Thyroid gland (tissue), 4 donors: ENCODE measurements at regions not wholly inside any gene's neighbourhood (a gene's known extent, or its start where the extent isn't known, plus 50 kb on each side); places are given as distances from the start of the nearest gene placed in this dataset.

Source experiments
- DNase-seq, 2 donors: peaks; one replicate each; pipeline ENCODE4 v3.0.0-alpha.2; 2019
- H3K27ac ChIP-seq, 3 donors: fragments of 200-600 bp; sonication (generic); 1 replicate in 2 of 3; 2 replicates in 1 of 3; pipeline ENCODE4 v1.5.1; 2016 to 2019; ENCODE audit warnings: mild to moderate bottlenecking in 1 of 3, moderate library complexity in 1 of 3
- H3K27me3 ChIP-seq: fragments of 200-600 bp; sonication (generic); one replicate; pipeline ENCODE4 v1.5.1; 2019
- H3K36me3 ChIP-seq, 2 donors: fragments of 200-600 bp; sonication (generic); one replicate each; pipeline ENCODE4 v1.5.1; 2016 to 2019
- H3K4me1 ChIP-seq, 2 donors: fragments of 200-600 bp; sonication (generic); one replicate each; pipeline ENCODE4 v1.5.1; 2017 to 2019
- H3K4me3 ChIP-seq, 3 donors: fragments of 200-600 bp; sonication (generic); replicated peaks in 1 of 3; 1 replicate in 2 of 3; 2 replicates in 1 of 3; pipeline ENCODE4 v1.5.1; 2016; ENCODE audit warnings: mild to moderate bottlenecking in 1 of 3
- H3K9me3 ChIP-seq: fragments of 200-600 bp; sonication (generic); one replicate; pipeline ENCODE4 v1.5.1; 2017
- POLR2A ChIP-seq, 2 donors: fragments of 450-650 bp; IDR thresholded peaks; one replicate each; pipeline ENCODE4 v1.6.1; 2017; ENCODE audit warnings: antibody characterized with exemption in 2 of 2, mild to moderate bottlenecking in 2 of 2, moderate library complexity in 1 of 2
- WGBS, 2 donors: methylation state at CpG; one replicate each; pipeline ENCODE4 v1.1.5; 2017; 5-methylcytosine and 5-hydroxymethylcytosine counted together
- intact Hi-C: fragments of 100-400 bp; cut with DNase I; formaldehyde crosslinking; loops from one replicate; pipeline ENCODE4 v1.15.1; 2023
- TF ChIP-seq, protein P1 (sequence below), 6 experiments: fragments of 200-600 bp in 3 of 6; fragments of 450-650 bp in 3 of 6; sonication (generic) in 3 of 6; IDR thresholded peaks; one replicate each; pipeline ENCODE4 v1.5.1; 2016 to 2019; ENCODE audit warnings: antibody characterized with exemption in 6 of 6, mild to moderate bottlenecking in 2 of 6, inconsistent platforms in 1 of 6, moderate library complexity in 1 of 6

DNA sequence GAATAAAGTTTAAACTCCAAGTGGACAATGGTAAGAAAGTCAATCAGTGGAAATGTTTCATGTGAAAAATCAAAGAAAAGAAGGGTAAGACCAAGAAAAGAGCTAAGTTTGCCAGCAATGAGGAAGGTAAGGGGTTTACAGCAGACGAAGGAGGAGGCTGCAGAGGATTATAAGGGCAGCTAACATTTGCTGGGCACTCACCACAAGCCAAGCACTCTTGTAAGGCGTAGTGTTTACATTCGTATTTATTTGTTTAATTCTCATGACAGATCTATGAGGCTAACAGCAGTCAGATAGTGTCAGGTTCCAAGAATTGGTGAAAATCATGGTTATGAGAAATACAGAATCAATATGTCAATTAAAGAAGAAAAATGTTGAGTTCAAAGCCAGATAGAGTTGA lies 75.2 kb upstream of the NGF start:
- Histone ChIP-seq H3K9me3 (no peaks in the 10 kb centered on the region), H3K4me3 (no peak overlapping the region), H3K27ac (no peak overlapping the region), H3K36me3 (no peaks in the 10 kb centered on the region), H3K27me3 (no peaks in the 10 kb centered on the region), H3K4me1 (peaks cover 17 to 23% of the 10 kb centered on the region in 2 donors)
- DNase-seq = no peak
- intact Hi-C loops = no loop called here
- WGBS, 2 donors = 89 to 92% methylated on average over 3 of the region's 3 CpGs
- TF ChIP-seq POLR2A (IDR thresholded peaks at IDR 0.05) = no peak
- TF ChIP-seq, protein P1, sequence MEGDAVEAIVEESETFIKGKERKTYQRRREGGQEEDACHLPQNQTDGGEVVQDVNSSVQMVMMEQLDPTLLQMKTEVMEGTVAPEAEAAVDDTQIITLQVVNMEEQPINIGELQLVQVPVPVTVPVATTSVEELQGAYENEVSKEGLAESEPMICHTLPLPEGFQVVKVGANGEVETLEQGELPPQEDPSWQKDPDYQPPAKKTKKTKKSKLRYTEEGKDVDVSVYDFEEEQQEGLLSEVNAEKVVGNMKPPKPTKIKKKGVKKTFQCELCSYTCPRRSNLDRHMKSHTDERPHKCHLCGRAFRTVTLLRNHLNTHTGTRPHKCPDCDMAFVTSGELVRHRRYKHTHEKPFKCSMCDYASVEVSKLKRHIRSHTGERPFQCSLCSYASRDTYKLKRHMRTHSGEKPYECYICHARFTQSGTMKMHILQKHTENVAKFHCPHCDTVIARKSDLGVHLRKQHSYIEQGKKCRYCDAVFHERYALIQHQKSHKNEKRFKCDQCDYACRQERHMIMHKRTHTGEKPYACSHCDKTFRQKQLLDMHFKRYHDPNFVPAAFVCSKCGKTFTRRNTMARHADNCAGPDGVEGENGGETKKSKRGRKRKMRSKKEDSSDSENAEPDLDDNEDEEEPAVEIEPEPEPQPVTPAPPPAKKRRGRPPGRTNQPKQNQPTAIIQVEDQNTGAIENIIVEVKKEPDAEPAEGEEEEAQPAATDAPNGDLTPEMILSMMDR (IDR thresholded peaks at IDR 0.05) = no peak

DNA sequence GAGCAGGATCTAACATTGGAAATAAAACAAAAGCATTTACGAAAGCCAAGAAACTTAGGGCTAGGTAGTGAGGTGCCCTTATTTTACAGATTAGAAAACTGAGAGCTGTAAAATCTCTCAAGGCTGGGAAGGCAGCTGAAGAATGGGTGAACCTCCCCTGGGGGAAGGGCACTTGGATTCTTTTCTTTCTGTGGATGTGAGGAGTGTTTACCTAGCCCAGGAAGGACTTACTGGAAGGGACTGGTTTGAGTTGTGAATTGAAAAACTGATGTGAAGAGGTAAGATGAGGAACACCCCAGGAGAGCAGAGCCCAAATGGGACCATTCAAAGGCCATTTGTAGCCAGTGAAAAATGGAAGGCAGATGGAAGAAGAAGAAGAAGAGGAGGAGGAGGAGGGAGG lies 74.7 kb upstream of the NGF start:
- DNase-seq = no peak
- peak overlapping the region in 1 of 3 donors; percentile 29 for H3K27ac ChIP-seq
- no peaks in the 10 kb centered on the region for H3K36me3 ChIP-seq
- intact Hi-C loops = no loop called here
- no peaks in the 10 kb centered on the region for H3K9me3 ChIP-seq
- H3K27me3 ChIP-seq = no peaks in the 10 kb centered on the region
- H3K4me1 ChIP-seq = peaks cover 17 to 23% of the 10 kb centered on the region in 2 donors
- WGBS, 2 donors = 96 to 98% methylated on average over 1 of the region's 1 CpG
- no peak overlapping the region for H3K4me3 ChIP-seq
- TF ChIP-seq POLR2A (IDR thresholded peaks at IDR 0.05) = no peak
- TF ChIP-seq, protein P1 (IDR thresholded peaks at IDR 0.05) = no peak

DNA sequence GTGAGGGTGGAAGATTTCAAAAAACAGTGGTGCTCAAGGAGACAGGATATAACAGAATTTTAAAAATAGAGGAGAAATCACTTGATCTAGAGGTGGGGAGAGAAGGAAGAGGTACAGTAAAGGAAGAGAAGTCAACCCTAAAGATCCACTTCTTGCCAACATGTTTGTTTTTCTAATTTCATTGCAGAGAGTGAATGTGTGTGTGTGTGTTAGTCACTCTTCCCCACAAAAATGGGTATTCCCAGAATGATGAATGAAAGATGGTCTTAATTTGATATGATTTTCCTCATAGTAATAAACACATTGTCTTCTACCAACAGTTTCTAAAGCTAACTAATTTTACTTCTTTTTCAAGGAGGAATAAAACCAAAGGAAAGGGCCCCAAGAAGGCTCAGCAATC lies 74.2 kb upstream of the NGF start:
- Histone ChIP-seq H3K27ac (peak overlapping the region in 2 of 3 donors; percentile 29 to 34), H3K36me3 (no peaks in the 10 kb centered on the region), H3K27me3 (no peaks in the 10 kb centered on the region), H3K4me3 (no peak overlapping the region), H3K4me1 (peaks cover 17 to 23% of the 10 kb centered on the region in 2 donors), H3K9me3 (no peaks in the 10 kb centered on the region)
- no peak for TF ChIP-seq POLR2A (IDR thresholded peaks at IDR 0.05)
- DNase-seq = no peak
- intact Hi-C loops = no loop called here

DNA sequence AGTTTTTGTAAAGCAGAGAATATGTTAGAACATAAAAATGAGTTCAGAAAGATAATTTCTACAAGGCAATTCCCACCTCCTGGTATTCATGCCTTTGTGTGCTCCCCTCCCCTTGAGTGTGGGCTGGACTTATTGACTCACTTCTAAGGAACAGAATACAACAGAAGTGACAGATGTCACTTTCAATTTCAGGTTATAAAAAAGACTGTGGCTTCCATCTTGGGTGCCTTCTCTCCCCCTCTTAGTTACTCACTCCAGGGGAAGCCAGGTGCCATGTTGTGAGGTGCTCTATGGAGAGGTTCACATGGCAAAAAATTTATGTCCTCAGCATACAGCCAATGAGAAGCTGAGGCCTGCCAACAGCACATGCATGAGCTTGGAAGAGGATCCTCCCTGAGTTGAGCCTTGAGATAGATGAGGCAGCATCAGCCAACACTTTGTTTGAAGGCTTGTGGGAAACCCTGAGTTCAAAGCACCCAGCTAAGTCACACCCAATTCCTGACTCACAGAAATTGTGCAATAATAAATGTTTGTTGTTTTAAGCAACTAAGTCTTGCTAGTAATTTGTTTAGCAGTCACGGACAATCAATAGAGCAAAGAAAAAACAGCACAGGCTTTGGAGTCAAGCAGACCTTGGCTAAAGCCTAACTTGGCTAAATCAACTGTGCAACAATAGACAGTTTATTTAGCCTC lies 73.5 kb upstream of the NGF start:
- Histone ChIP-seq H3K27me3 (no peaks in the 10 kb centered on the region), H3K36me3 (no peaks in the 10 kb centered on the region), H3K27ac (peak overlapping the region; percentile 33 to 65 (median 35)), H3K4me1 (peaks cover 17 to 23% of the 10 kb centered on the region in 2 donors), H3K9me3 (no peaks in the 10 kb centered on the region), H3K4me3 (no peak overlapping the region)
- WGBS, 2 donors = 25 to 37% methylated on average over 1 of the region's 1 CpG
- no peak for TF ChIP-seq POLR2A (IDR thresholded peaks at IDR 0.05)
- TF ChIP-seq, protein P1 (IDR thresholded peaks at IDR 0.05) = no peak
- intact Hi-C loops = no loop called here
- DNase-seq = peak; percentile 27 to 30

DNA sequence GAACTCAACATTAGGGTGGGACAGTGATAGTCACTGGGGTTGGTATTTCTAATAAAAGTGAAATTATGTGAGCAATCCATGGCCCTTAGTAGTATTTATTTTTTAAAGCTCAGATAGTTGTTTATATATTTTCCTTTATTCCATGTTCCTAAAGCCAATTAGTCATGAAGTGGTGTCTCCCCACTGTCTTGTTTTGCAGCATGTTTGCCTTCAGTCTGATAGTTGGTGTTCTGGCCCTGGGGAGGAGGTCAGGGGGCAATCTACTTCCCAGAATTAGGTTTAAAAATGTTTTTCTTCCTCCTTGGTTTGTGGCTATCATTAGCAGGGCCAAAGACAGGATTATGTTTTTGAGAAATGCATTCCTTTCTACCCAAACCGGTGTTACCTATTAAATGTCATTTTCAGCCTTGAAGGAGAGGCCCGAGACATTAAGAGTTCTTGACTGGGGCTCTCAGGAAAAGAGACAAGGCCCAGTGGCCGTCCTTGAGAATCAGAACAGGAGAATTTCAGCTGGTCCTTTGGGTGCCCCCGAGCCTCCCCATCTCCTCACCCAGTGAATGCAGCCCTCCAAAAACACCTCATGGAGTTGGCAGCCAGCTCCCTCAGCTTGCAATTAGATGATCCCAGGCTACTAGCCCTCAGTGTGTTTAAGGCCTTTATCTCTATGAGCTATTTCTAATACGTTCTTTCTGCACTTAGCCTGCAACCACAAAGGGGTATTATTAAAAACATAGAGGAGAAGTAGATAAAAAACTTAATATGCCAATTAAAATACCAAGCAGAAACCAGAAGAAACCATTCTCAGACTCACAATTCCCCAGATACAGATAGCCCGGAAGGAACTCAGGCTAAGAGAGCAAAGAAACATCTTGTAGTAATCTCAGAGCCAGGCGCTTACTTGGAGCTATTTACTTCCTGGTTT lies 71.3 kb upstream of the NGF start:
- H3K36me3 ChIP-seq = no peaks in the 10 kb centered on the region
- peak overlapping the region in 2 of 3 donors; percentile 6 to 40 for H3K27ac ChIP-seq
- intact Hi-C loops = no loop called here
- TF ChIP-seq, protein P1 (IDR thresholded peaks at IDR 0.05) = no peak
- no peak for TF ChIP-seq POLR2A (IDR thresholded peaks at IDR 0.05)
- 68 to 70% methylated on average over 7 of the region's 7 CpGs for WGBS, 2 donors
- peaks cover 17 to 23% of the 10 kb centered on the region in 2 donors for H3K4me1 ChIP-seq
- H3K9me3 ChIP-seq = no peaks in the 10 kb centered on the region
- no peaks in the 10 kb centered on the region for H3K27me3 ChIP-seq
- no peak overlapping the region for H3K4me3 ChIP-seq
- no peak for DNase-seq
